A673 (cell line): ENCODE measurements at regions not wholly inside any gene's neighbourhood (a gene's known extent, or its start where the extent isn't known, plus 50 kb on each side); places are given as distances from the start of the nearest gene placed in this dataset.

ENCODE experiments used
- CTCF ChIP-seq: fragments of 300-800, 200-600 bp; sonication (generic); conservative IDR thresholded peaks from 2 replicates; pipeline ENCODE4 v1.5.1; 2017; ENCODE audit warnings: low read depth, mild to moderate bottlenecking, antibody characterized with exemption, low read length, moderate library complexity, mixed read lengths
- EZH2 ChIP-seq: fragments of 200-600 bp; sonication (generic); IDR thresholded peaks from 2 replicates; pipeline ENCODE4 v1.6.1; 2017; ENCODE audit warnings: borderline replicate concordance, low read depth, mild to moderate bottlenecking, mixed read lengths, antibody characterized with exemption, low read length; ENCODE audit not compliant: poor library complexity, severe bottlenecking

DNA sequence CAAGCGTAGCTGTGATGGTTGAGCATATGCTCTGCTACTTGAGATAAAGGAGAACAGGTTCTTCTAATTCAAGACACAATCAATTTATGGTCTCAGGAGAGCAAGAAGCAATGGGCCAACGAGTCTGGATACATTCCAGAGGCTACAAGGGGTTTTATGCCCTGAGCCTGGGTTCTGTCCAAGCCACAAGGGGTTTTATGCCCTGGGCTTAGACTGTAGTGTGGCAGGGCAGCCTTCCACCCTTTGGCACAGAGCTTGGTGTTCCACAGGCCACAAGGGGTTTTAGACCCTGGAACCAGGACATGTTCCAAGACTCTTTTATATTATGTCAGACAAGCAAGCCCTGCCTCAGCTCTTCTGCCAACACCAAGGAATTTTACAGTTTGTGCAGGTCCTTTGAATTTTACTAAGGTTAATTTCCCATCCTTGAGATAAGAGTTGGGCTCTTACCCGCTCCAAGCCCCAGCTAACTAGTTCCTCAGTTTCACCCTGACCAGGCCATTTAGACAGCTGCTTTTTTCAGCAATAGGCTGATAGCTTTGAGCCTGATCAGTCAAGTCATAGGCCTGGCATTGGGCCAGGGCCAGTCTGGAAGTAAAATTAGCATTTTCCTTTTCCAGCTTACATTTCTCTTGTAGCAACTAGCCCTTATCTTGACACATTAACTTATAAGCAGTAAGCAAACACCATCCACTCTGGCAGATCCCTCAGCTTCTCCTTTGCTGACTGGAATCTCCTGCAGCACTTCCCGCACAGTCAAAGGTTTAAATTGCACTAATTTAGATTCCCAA is 95.0 kb downstream of the ZNF737 start:
- TF ChIP-seq CTCF: no peak
- no peak for TF ChIP-seq EZH2
